OCI-LY3 (cell line): ENCODE measurements at regions not wholly inside any gene's neighbourhood (a gene's known extent, or its start where the extent isn't known, plus 50 kb on each side); places are given as distances from the start of the nearest gene placed in this dataset.

Experiments
- CTCF ChIP-seq: fragments of 200-600, 300-600 bp; sonication (generic); IDR thresholded peaks from 2 replicates; pipeline ENCODE4 v1.5.1; 2014; ENCODE audit warnings: antibody characterized with exemption, low read length, low read depth
- EZH2phosphoT487 ChIP-seq: fragments of 200-600 bp; shearing (Covaris generic); IDR thresholded peaks from 2 replicates; pipeline ENCODE4 v1.6.1; 2018; ENCODE audit warnings: antibody characterized with exemption, mixed run types, low read depth

GRCh38 chr2:121018136-121019061 is 266.6 kb downstream of the TFCP2L1 start:
- TF ChIP-seq CTCF: no peak
- TF ChIP-seq EZH2phosphoT487: no peak
